RWPE1 (cell line): ENCODE measurements at regions not wholly inside any gene's neighbourhood (a gene's known extent, or its start where the extent isn't known, plus 50 kb on each side); places are given as distances from the start of the nearest gene placed in this dataset.

Source experiments
- CTCF ChIA-PET: fragments of 350-600 bp; sonication (Branson Sonifier 250); formaldehyde crosslinking; extraction: SDS; loops from one replicate; lab custom pipeline; 2021; lab: Yijun Ruan, JAX
- POLR2A ChIA-PET: fragments of 400-600 bp; formaldehyde crosslinking; extraction: SDS; loops from one replicate; lab custom pipeline; 2020; ENCODE audit warnings: antibody characterized with exemption; ENCODE audit not compliant: low non-redundant PET; lab: Yijun Ruan, JAX
- DNase-seq: peaks from one replicate; pipeline ENCODE4 v3.0.0; 2012; ENCODE audit warnings: low spot score
- H3K27ac ChIP-seq: fragments of 450-650 bp; 2 replicates; pipeline ENCODE4 v1.5.1; 2017
- CTCF ChIP-seq: fragments of 450-650 bp; conservative IDR thresholded peaks from 2 replicates; pipeline ENCODE4 v1.5.1; 2017; ENCODE audit warnings: low read depth, mild to moderate bottlenecking

DNA sequence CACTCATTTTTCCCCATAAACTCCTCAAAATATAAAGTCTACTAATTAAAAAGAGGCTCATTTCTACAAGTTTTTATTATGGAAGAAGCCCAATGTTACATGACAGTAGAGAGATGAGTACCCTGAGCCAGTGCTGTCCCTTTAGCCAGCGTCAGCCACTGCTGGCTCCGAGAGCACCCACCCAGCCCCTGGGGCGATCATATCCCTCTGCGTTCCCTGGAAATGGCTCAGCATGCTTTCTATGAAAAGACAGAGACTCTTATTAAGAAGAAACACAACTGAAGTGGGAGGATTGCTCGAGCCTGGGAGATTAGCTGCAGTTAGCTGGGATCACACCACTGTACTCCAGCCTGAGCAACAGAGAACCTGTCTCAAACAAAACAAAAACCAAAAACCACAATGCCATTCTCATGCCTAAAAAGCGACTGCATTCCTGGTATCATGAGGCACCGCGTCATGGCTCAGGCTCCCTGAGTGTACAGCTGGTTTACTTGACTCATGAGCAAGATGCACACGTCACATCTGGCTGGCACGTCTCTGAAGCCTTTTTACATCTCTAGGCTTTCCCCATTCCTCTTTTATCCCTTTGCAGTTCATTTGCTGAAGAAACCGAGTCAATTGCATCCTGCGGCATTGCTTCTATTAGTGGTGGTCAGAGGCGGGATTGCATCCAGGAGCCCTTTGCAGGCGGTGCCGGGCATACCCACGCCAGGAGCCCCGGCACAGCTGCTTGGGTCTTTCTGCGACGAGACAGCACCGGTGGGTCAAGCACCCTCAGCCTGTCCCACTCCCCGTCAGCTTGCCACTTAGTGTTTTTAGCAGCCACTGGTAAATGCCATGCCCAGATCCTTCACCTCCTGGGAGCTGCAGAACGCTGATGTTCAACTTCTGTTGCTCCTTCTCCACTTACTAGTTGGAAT lies 119.9 kb downstream of the CTTN start:
- TF ChIP-seq CTCF, result no peak
- ChIA-PET CTCF (no interaction called here), POLR2A (no interaction called here)
- DNase-seq, result peak; percentile 36
- no peak overlapping the region for H3K27ac ChIP-seq

GRCh38 chr11:70519117-70519516 lies 120.8 kb downstream of the CTTN start:
- ChIA-PET CTCF (interaction anchor here (0.6 kb wide), 1 partner anchor 8 kb away, joined by 4 read pairs; no protein-coding TSS in a partner anchor), POLR2A (no interaction called here)
- DNase-seq, result no peak
- H3K27ac ChIP-seq, result no peak overlapping the region
- no peak for TF ChIP-seq CTCF

DNA sequence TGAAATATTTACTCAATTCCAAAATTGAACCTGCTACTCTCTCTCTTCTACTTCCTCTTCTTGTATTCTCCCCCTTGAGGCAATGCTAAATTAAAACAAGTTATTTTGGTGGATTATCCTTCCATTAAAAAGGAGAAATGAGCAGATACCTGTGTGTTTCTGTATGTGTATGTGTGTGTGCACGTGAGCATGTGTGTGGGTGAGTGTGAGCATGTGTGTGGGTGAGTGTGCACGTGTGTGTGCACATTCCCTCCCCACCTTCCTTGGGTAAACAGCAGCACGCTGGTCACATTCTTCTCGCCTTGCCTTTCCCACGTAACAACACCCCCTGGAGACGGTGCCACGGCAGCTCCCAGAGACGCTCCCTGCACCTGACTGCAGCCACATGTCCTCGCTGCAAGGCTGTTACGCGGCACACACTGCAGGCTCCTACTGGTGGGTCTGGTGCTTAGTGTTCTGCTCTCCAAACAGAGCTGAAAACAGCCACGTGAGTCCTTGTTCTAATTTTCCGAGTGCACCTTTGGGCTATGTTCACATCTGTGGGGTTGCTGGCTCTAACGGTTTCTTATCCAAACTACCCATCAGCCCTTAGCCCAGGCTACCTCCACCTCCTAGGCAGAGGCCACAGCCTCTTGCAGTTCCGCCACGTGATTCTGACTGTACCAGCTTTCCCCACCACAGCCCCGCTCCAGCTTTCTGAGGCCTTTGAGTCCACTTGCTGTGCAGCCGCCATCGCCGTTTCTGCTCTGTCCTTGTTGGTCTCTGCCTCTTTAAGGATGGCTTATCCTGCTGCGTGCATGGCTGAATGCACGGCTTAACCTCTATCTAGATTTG lies 123.4 kb downstream of the CTTN start:
- DNase-seq, result no peak
- ChIA-PET CTCF (no interaction called here), POLR2A (interaction anchor here (0.6 kb wide), 1 partner anchor 38 kb away, joined by 3 read pairs; no protein-coding TSS in a partner anchor)
- no peak for TF ChIP-seq CTCF
- no peak overlapping the region for H3K27ac ChIP-seq

- H3K27ac ChIP-seq, result no peak overlapping the region
- no peak for DNase-seq
- POLR2A ChIA-PET, result interaction anchor here (0.6 kb wide), 1 partner anchor 37 kb away, joined by 3 read pairs; no protein-coding TSS in a partner anchor
- no peak for TF ChIP-seq CTCF
- CTCF ChIA-PET, result no interaction called here
Measured at GRCh38 chr11:70522309-70522592, 123.9 kb downstream of the CTTN start.

DNA sequence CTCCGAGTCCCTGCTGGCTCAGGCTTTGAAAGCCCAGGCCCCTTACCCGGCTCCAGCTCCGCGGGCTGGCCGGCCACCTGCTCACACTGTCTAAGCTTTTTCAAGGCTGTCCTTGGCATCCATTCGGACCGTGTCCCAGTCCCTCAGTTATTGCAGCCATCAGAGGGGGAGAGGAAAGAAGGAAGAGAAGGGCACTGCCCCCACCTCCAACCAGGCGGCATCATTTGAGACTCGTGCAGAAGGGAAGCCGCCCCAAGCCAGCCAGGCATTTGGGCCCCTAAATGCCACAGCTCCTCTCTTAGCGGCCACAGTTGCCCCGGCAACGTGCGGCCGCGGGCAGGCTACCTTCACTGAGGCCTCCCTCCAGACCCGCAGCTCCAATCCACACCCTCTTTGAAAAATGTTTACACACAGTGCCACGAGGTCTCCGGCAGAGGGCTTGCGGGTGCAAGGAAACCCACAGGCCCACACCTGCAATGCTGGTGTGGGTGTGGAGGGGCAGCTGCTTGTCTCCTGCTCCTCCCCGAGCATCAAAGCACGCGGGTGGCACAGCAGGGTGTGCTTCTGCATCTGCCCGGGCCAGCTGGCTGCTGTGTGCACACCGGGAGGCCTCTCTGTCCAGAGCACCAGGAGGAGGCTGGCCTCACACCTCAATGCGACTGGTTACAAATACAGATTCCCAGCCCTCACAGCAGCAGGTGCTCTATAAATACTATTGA lies 124.4 kb downstream of the CTTN start:
- ChIA-PET CTCF (interaction anchor here (0.6 kb wide), 1 partner anchor 1027 kb away, joined by 3 read pairs; no protein-coding TSS in a partner anchor), POLR2A (no interaction called here)
- no peak for DNase-seq
- no peak overlapping the region for H3K27ac ChIP-seq
- no peak for TF ChIP-seq CTCF
